Ureter (tissue), 1 donor: ENCODE measurements at regions not wholly inside any gene's neighbourhood (a gene's known extent, or its start where the extent isn't known, plus 50 kb on each side); places are given as distances from the start of the nearest gene placed in this dataset.

Experiments
- DNase-seq: peaks from one replicate; pipeline ENCODE4 v3.0.0-alpha.2; 2020; ENCODE audit warnings: low spot score
- donor health status: DM: yes; HTN: yes; CAD: no.

- DNase-seq: no peak
Measured at GRCh38 chr12:130017591-130018449, 114.0 kb upstream of the TMEM132D start.

GRCh38 chr12:130018614-130019013, 114.8 kb upstream of the TMEM132D start:
- no peak for DNase-seq

GRCh38 chr12:130026608-130027176, 122.9 kb upstream of the TMEM132D start:
- no peak for DNase-seq

- DNase-seq: no peak
Measured at GRCh38 chr12:130027798-130028197, 124.0 kb upstream of the TMEM132D start.

- DNase-seq: no peak
Measured at GRCh38 chr12:130029151-130029550, 125.3 kb upstream of the TMEM132D start.

- no peak for DNase-seq
Measured at GRCh38 chr12:130031041-130031440, 127.2 kb upstream of the TMEM132D start.

- no peak for DNase-seq
Measured at GRCh38 chr12:130031571-130032189, 127.9 kb upstream of the TMEM132D start.

GRCh38 chr12:130041983-130042812, 120.1 kb upstream of the FZD10 start:
- peak; percentile 59 for DNase-seq

GRCh38 chr12:130043685-130044406, 118.4 kb upstream of the FZD10 start:
- no peak for DNase-seq

- no peak for DNase-seq
Measured at GRCh38 chr12:130044991-130045621, 117.2 kb upstream of the FZD10 start.

GRCh38 chr12:130049666-130050065, 112.6 kb upstream of the FZD10 start:
- no peak for DNase-seq

GRCh38 chr12:130051900-130052299, 110.4 kb upstream of the FZD10 start:
- no peak for DNase-seq

- peak; percentile 52 for DNase-seq
Measured at GRCh38 chr12:130053651-130054069, 108.6 kb upstream of the FZD10 start.

GRCh38 chr12:130054803-130055202, 107.5 kb upstream of the FZD10 start:
- DNase-seq: no peak

GRCh38 chr12:130058926-130059472, 103.3 kb upstream of the FZD10 start:
- no peak for DNase-seq

GRCh38 chr12:130063866-130064265, 98.4 kb upstream of the FZD10 start:
- no peak for DNase-seq

GRCh38 chr12:130064999-130065398, 97.3 kb upstream of the FZD10 start:
- no peak for DNase-seq

- no peak for DNase-seq
Measured at GRCh38 chr12:130066742-130067141, 95.5 kb upstream of the FZD10 start.

- no peak for DNase-seq
Measured at GRCh38 chr12:130068741-130069140, 93.5 kb upstream of the FZD10 start.

- no peak for DNase-seq
Measured at GRCh38 chr12:130070126-130070611, 92.1 kb upstream of the FZD10 start.
